ENCODE measurements at regions not wholly inside any gene's neighbourhood (a gene's known extent, or its start where the extent isn't known, plus 50 kb on each side); places are given as distances from the start of the nearest gene placed in this dataset.

GRCh38 chr11:71189768-71190315, 62.5 kb downstream of the SHANK2 start:
- ATAC-seq (replicated peaks in 6 of 8): no peak
- 0 to 89% (median 73%) methylated on average over 1 to 7 of the region's 14 CpGs; no CpG with 5 or more reads in 3 of the 10 experiments for WGBS, 10 experiments
- in situ Hi-C loops (cut with MboI; ENCODE audit: low pct_unique_long_range_greater_than_20kb in 2 of 9, low sequenced_read_pairs in 9 of 9, unreplicated experiment in 9 of 9): no loop called here
- Histone ChIP-seq H3K4me1 (replicated peaks in 1 of 2) (no peaks in the 10 kb centered on the region), H3K27ac (no peak overlapping the region), H3K4me3 (no peak overlapping the region)

- no peak overlapping the region for H3K4me3 ChIP-seq
- H3K4me1 ChIP-seq (replicated peaks in 1 of 2): no peaks in the 10 kb centered on the region
- ATAC-seq (replicated peaks in 6 of 8): no peak
- WGBS, 10 experiments: 28 to 100% (median 84%) methylated on average over 1 to 11 of the region's 20 CpGs; no CpG with 5 or more reads in 3 of the 10 experiments
- in situ Hi-C loops (cut with MboI; ENCODE audit: low pct_unique_long_range_greater_than_20kb in 2 of 9, low sequenced_read_pairs in 9 of 9, unreplicated experiment in 9 of 9): no loop called here
- no peak overlapping the region for H3K27ac ChIP-seq
Measured at GRCh38 chr11:71188886-71189767, 63.2 kb downstream of the SHANK2 start.

DNA sequence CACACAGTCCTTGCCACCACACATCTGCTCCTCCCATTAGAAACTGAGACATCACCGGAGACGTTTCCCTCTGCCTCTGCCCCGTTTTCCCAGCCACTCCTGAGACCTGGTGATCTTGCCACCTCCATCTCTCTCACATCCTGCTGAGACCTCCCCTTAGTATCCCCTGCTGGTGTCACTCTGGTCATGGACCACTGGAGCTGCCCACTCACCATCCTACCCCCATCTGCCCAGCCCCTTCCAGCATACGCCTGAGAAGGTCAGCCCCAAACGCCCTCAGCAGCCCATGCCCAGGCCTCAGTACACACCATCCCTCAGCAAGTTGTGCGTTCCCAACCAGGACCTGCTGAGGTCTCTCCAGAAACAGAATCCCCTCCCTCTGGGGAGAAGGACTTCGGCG, 64.3 kb downstream of the SHANK2 start:
- Histone ChIP-seq H3K4me3 (no peak overlapping the region), H3K27ac (no peak overlapping the region), H3K4me1 (replicated peaks in 1 of 2) (no peaks in the 10 kb centered on the region)
- no peak for ATAC-seq (replicated peaks in 6 of 8)
- in situ Hi-C loops (cut with MboI; ENCODE audit: low pct_unique_long_range_greater_than_20kb in 2 of 9, low sequenced_read_pairs in 9 of 9, unreplicated experiment in 9 of 9): no loop called here
- 50 to 93% (median 67%) methylated on average over 2 to 4 of the region's 8 CpGs; no CpG with 5 or more reads in 5 of the 10 experiments for WGBS, 10 experiments

GRCh38 chr11:71186806-71187205, 65.6 kb downstream of the SHANK2 start:
- WGBS, 10 experiments: 48 to 100% (median 88%) methylated on average over 1 to 7 of the region's 8 CpGs; no CpG with 5 or more reads in 2 of the 10 experiments

DNA sequence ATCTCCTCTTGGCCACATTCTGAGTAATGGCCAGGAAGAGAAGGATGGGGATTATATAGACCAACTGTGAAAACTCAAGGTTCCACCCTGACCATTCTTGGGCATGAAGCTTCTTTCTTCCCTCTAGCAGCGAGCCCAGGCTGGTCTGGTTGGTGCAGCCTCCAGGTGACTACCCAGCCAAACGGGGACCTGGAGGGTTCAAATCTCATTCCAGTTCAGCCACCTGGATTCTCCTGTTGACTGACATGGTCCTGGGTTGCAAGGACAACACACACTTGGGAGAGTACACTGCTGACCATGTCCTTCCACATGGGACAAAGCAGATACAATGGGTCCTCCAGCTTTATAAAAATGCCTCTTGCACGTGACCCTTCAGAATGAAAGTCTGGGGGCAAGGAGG, 67.0 kb downstream of the SHANK2 start:
- no peaks in the 10 kb centered on the region for H3K4me1 ChIP-seq (replicated peaks in 1 of 2)
- no peak overlapping the region for H3K27ac ChIP-seq
- no peak for ATAC-seq (replicated peaks in 6 of 8)
- no peak overlapping the region for H3K4me3 ChIP-seq
- 0 to 63% (median 50%) methylated on average over 1 to 2 of the region's 3 CpGs; no CpG with 5 or more reads in 5 of the 10 experiments for WGBS, 10 experiments
- in situ Hi-C loops (cut with MboI; ENCODE audit: low pct_unique_long_range_greater_than_20kb in 2 of 9, low sequenced_read_pairs in 9 of 9, unreplicated experiment in 9 of 9): no loop called here

More at GRCh38 chr11:71186806-71187205, 65.6 kb downstream of the SHANK2 start:
- Histone ChIP-seq H3K4me1 (replicated peaks in 1 of 2) (no peaks in the 10 kb centered on the region), H3K27ac (no peak overlapping the region), H3K4me3 (no peak overlapping the region)
- peak in 1 of 8 experiments; percentile 75 for ATAC-seq (replicated peaks in 6 of 8)
- in situ Hi-C loops (cut with MboI; ENCODE audit: low pct_unique_long_range_greater_than_20kb in 2 of 9, low sequenced_read_pairs in 9 of 9, unreplicated experiment in 9 of 9): no loop called here

DNA sequence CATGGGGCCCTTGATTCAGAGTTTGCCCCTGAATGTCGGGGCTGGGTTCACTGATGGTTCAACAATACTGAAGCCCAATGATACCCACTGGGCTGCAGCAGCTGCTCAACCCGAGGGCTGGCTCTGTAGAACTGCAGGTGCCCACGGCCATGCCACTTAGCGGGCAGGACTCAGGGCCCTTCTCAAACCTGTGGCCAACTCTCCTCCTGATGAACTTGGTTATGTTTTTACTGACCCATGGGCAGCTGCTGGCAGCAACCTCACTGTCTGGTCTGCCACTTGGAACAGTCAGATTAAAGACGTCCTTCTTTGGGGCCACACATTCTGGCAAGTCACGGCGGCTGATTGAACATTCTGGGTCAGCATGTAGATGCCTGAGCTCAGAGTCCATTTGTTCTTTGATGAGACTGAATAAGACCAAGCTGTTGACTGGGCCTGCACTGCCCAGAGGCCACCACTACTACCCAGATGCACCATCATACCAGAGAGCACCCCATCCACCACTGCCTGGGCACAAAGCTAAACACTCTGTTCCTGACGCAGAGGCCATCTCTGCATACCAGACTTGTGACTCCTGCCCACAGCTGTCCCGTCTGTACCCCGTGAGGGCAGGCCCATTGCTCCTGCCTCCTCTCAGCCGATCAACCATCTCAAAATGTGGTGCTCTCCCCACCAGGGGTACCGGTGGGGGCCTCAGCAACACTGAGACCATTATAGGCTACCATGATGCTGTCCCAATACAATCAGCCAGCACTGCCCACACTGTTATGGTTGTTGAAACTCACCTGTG, 67.8 kb downstream of the SHANK2 start:
- Histone ChIP-seq H3K4me3 (no peak overlapping the region), H3K27ac (no peak overlapping the region), H3K4me1 (replicated peaks in 1 of 2) (no peaks in the 10 kb centered on the region)
- ATAC-seq (replicated peaks in 6 of 8): no peak
- in situ Hi-C loops (cut with MboI; ENCODE audit: low pct_unique_long_range_greater_than_20kb in 2 of 9, low sequenced_read_pairs in 9 of 9, unreplicated experiment in 9 of 9): no loop called here
- WGBS, 10 experiments: 60 to 87% (median 83%) methylated on average over 1 to 10 of the region's 12 CpGs; no CpG with 5 or more reads in 5 of the 10 experiments

DNA sequence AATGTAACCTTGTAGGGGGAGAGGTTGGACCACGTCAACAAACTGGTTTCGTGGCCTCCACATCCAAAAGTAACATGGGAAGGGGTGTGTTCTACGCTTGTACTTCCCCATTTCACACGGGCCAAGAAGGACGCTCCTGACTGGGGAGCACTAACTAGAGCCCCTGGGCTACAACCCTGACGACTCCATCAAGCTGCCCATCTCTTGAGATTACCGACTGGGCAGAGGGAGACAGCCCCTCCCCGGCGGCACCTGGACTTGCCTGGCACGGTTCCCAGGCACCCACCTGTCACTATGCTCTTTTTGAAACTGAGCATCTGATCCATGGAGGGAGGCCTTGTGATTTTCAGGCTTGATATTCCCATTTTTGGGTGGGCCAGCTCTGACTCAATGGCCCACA, 68.5 kb downstream of the SHANK2 start:
- in situ Hi-C loops (cut with MboI; ENCODE audit: low pct_unique_long_range_greater_than_20kb in 2 of 9, low sequenced_read_pairs in 9 of 9, unreplicated experiment in 9 of 9): no loop called here
- 40% methylated on average over 1 of the region's 10 CpGs; no CpG with 5 or more reads in 9 of the 10 experiments for WGBS, 10 experiments
- no peak overlapping the region for H3K27ac ChIP-seq
- ATAC-seq (replicated peaks in 6 of 8): no peak
- H3K4me3 ChIP-seq: no peak overlapping the region
- no peaks in the 10 kb centered on the region for H3K4me1 ChIP-seq (replicated peaks in 1 of 2)

DNA sequence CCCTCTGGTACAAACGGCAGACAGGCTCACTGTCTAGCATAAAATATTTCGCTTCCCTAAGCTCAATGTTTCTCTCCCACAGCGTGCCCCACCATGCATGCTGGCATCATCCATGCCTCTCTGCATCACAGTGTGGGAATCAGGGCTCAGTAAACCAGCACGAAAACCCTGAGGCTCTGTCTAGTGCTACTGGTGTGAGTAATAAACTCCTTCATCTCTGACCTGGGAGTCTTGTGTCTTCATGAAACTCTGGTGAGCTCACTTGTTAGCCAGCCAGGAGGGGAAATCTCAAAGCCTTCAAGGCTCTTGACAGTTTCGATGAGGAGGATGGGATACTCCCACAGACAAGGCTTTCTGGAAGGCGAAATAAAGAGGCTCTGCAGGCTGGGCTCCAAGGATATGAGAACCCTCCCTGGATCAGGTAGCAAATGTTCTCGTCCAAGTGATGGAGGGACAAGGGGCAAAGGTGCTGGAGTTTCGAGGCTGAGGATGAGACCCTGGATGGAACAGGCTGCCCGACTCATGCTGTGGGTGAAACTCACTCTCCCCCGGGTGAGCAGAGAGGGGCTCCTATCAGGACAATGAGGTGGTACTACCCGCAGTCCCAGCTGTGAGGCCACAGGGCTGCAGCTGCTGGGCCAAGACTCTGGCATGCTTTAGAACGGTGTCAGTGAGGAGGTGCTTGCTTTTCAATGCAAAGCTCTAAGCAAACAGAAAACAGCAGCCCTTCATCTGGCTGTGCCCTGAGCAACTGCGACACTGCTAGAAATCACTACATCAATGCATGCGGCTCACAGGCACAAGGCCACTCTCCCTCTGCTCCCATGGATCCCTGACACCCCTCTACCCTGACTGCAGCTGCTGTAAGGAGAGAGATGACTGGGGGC, 69.3 kb downstream of the SHANK2 start:
- Histone ChIP-seq H3K4me1 (replicated peaks in 1 of 2) (no peaks in the 10 kb centered on the region), H3K4me3 (no peak overlapping the region), H3K27ac (no peak overlapping the region)
- ATAC-seq (replicated peaks in 6 of 8): peak in 1 of 8 experiments; percentile 81
- in situ Hi-C loops (cut with MboI; ENCODE audit: low pct_unique_long_range_greater_than_20kb in 2 of 9, low sequenced_read_pairs in 9 of 9, unreplicated experiment in 9 of 9): no loop called here
- 0 to 73% (median 61%) methylated on average over 1 to 7 of the region's 14 CpGs; no CpG with 5 or more reads in 1 of the 10 experiments for WGBS, 10 experiments

GRCh38 chr11:71181566-71181965, 70.8 kb downstream of the SHANK2 start:
- no peaks in the 10 kb centered on the region for H3K4me1 ChIP-seq (replicated peaks in 1 of 2)
- WGBS, 10 experiments: 60 to 88% (median 83%) methylated on average over 1 to 3 of the region's 14 CpGs; no CpG with 5 or more reads in 5 of the 10 experiments
- no peak overlapping the region for H3K4me3 ChIP-seq
- in situ Hi-C loops (cut with MboI; ENCODE audit: low pct_unique_long_range_greater_than_20kb in 2 of 9, low sequenced_read_pairs in 9 of 9, unreplicated experiment in 9 of 9): no loop called here
- ATAC-seq (replicated peaks in 6 of 8): no peak
- H3K27ac ChIP-seq: no peak overlapping the region

DNA sequence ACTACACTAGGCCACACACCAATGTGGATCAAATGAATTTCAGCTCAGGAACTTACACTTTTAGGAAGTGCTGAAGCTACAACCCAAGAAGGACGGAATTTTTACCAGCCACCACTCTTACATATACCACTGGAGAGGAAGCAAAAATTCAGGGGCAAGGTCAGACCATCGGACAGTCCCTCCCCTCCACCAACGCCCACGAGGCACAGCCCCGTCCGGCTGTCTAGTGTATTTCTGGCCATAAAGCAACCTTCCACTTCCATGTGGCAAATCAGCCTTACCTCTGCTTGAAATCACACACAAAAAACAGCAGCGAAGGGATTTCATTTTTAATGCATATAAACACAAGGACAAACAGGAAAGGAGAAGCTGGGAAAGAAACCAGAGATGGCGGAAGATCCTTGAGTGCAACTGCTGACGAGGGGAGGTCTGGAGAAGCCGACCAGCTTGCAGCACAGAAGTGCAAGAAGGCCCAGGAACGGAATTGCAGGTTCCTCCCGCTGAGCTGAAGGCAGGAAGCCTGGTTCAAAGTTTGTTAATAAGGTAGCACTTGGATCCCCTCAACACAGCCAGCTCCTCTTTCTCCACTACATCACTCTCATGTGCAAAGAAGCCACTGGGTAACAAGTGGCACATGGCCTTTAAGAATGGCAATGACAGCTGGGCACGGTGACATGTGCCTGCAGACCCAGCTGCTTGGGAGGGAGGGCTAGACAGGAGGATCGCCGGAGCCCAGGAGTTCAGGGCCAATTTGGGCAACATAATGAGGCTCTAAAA, 71.5 kb downstream of the SHANK2 start:
- no peak overlapping the region for H3K27ac ChIP-seq
- 18 to 100% (median 56%) methylated on average over 1 to 10 of the region's 15 CpGs for WGBS, 10 experiments
- H3K4me1 ChIP-seq (replicated peaks in 1 of 2): no peaks in the 10 kb centered on the region
- in situ Hi-C loops (cut with MboI; ENCODE audit: low pct_unique_long_range_greater_than_20kb in 2 of 9, low sequenced_read_pairs in 9 of 9, unreplicated experiment in 9 of 9): no loop called here
- H3K4me3 ChIP-seq: no peak overlapping the region
- no peak for ATAC-seq (replicated peaks in 6 of 8)

DNA sequence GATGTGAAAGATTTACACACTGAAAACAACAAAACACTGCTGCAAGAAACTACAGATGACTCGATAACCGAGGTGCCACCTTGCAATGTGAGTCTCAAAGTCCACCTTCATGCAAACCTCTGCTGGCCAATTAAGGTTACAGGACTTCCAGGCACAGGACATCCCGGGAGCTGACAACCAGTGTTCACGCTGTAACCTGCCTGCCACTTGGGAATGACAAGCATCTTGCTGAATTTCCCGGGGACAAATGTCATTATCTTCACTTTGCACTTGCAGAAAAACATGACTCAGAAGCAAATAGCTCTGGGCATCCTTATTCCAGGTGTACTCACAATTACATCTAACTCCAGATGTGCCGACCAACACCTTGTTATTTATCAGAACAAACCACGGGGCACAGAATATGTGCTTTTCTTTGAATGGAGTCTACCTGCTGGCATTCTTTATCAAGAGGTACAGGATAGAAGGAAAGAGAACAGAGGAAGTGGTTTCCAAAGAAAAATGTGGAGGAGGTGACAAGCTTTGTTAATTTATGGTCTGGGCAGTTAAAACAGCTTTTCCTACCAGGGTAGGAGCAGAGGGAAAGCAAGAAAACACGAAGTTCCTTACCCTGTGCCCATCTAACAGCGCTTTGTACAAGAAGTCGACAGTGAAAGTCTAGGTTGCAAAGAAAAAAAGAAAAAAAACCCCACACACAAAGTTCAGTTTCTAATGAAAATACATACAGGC, 72.3 kb downstream of the SHANK2 start:
- ATAC-seq (replicated peaks in 6 of 8): no peak
- in situ Hi-C loops (cut with MboI; ENCODE audit: low pct_unique_long_range_greater_than_20kb in 2 of 9, low sequenced_read_pairs in 9 of 9, unreplicated experiment in 9 of 9): no loop called here
- Histone ChIP-seq H3K4me1 (replicated peaks in 1 of 2) (no peaks in the 10 kb centered on the region), H3K27ac (no peak overlapping the region), H3K4me3 (no peak overlapping the region)
- WGBS, 10 experiments: 22 to 90% (median 78%) methylated on average over 4 to 8 of the region's 10 CpGs
